HL-60 (cell line): ENCODE measurements at regions not wholly inside any gene's neighbourhood (a gene's known extent, or its start where the extent isn't known, plus 50 kb on each side); places are given as distances from the start of the nearest gene placed in this dataset.

Experiments
- CTCF ChIP-seq: IDR thresholded peaks from one replicate; pipeline ENCODE4 v1.5.1; 2011; ENCODE audit warnings: low read length, control low read depth, inconsistent platforms; ENCODE audit not compliant: insufficient read depth
- GABPA ChIP-seq: IDR thresholded peaks from 2 replicates; pipeline ENCODE4 v1.6.1; 2012; ENCODE audit warnings: low read depth
- TF ChIP-seq, protein P1 (sequence below): IDR thresholded peaks from 2 replicates; pipeline ENCODE4 v1.6.1; 2012; ENCODE audit warnings: low read depth; ENCODE audit not compliant: insufficient replicate concordance

DNA sequence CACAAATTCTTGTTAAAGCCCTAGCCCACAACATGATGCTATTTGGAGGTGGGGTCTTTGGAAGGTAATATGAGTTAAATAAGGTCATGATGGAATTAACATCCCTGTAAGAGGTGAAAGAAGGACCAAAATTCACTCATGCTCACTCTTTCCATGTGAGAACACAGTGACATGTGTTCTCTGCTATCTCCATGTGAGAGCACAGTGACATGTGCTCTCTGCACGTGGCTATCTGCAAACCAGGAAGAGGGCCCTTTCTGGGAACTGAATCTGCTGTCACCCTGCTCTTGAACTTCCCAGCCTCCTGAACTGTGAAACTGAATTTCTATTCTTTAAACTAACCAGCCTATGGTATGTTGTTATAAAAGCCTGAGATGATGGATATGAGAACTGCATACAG, 1159.4 kb upstream of the ADGRB3 start:
- TF ChIP-seq CTCF = no peak
- TF ChIP-seq, protein P1, sequence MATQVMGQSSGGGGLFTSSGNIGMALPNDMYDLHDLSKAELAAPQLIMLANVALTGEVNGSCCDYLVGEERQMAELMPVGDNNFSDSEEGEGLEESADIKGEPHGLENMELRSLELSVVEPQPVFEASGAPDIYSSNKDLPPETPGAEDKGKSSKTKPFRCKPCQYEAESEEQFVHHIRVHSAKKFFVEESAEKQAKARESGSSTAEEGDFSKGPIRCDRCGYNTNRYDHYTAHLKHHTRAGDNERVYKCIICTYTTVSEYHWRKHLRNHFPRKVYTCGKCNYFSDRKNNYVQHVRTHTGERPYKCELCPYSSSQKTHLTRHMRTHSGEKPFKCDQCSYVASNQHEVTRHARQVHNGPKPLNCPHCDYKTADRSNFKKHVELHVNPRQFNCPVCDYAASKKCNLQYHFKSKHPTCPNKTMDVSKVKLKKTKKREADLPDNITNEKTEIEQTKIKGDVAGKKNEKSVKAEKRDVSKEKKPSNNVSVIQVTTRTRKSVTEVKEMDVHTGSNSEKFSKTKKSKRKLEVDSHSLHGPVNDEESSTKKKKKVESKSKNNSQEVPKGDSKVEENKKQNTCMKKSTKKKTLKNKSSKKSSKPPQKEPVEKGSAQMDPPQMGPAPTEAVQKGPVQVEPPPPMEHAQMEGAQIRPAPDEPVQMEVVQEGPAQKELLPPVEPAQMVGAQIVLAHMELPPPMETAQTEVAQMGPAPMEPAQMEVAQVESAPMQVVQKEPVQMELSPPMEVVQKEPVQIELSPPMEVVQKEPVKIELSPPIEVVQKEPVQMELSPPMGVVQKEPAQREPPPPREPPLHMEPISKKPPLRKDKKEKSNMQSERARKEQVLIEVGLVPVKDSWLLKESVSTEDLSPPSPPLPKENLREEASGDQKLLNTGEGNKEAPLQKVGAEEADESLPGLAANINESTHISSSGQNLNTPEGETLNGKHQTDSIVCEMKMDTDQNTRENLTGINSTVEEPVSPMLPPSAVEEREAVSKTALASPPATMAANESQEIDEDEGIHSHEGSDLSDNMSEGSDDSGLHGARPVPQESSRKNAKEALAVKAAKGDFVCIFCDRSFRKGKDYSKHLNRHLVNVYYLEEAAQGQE = no peak
- no peak for TF ChIP-seq GABPA
